ENCODE measurements at regions not wholly inside any gene's neighbourhood (a gene's known extent, or its start where the extent isn't known, plus 50 kb on each side); places are given as distances from the start of the nearest gene placed in this dataset.

DNA sequence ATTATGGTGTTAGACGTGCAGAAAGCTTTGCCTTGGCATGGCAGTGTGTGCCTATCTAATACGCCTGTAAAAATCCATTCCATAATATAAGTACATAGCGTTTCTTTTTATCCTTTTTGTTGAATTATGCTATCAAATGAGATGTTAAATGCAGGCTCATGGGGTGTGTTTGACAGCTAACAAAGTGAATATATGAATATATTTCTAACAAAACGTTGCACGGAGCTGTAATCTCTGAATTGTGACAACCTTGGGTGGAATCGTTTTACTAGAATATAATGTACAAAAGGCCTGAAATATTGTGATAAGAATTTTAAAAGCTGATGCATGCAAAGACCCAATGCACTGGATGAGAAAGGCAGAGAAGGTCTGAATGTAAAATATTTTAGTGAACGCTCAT is 763.7 kb upstream of the TMEM132C start:
- TF ChIP-seq, protein P1, sequence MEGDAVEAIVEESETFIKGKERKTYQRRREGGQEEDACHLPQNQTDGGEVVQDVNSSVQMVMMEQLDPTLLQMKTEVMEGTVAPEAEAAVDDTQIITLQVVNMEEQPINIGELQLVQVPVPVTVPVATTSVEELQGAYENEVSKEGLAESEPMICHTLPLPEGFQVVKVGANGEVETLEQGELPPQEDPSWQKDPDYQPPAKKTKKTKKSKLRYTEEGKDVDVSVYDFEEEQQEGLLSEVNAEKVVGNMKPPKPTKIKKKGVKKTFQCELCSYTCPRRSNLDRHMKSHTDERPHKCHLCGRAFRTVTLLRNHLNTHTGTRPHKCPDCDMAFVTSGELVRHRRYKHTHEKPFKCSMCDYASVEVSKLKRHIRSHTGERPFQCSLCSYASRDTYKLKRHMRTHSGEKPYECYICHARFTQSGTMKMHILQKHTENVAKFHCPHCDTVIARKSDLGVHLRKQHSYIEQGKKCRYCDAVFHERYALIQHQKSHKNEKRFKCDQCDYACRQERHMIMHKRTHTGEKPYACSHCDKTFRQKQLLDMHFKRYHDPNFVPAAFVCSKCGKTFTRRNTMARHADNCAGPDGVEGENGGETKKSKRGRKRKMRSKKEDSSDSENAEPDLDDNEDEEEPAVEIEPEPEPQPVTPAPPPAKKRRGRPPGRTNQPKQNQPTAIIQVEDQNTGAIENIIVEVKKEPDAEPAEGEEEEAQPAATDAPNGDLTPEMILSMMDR (IDR thresholded peaks at IDR 0.05): no peak
- no peak for TF ChIP-seq POLR2A (IDR thresholded peaks at IDR 0.05)
